ENCODE measurements at regions not wholly inside any gene's neighbourhood (a gene's known extent, or its start where the extent isn't known, plus 50 kb on each side); places are given as distances from the start of the nearest gene placed in this dataset.

- H3K27ac ChIP-seq = no peak overlapping the region
- H3K4me3 ChIP-seq = no peak overlapping the region
- no peaks in the 10 kb centered on the region for H3K9me3 ChIP-seq (ENCODE audit: low read depth)
- TF ChIP-seq CTCF (IDR thresholded peaks at IDR 0.05; ENCODE audit: low read depth, low read length) = no peak
- DNase-seq (ENCODE audit: low read depth in 1 of 2, low spot score in 1 of 2) = no peak
- H3K4me1 ChIP-seq (ENCODE audit: low read depth) = no peaks in the 10 kb centered on the region
- no peaks in the 10 kb centered on the region for H3K36me3 ChIP-seq
- H3K27me3 ChIP-seq = no peaks in the 10 kb centered on the region
Observed at GRCh38 chr4:77332696-77333270, 175.8 kb downstream of the CCNG2 start.

- Histone ChIP-seq H3K4me1 (ENCODE audit: low read depth) (no peaks in the 10 kb centered on the region), H3K27me3 (no peaks in the 10 kb centered on the region), H3K4me3 (no peak overlapping the region), H3K27ac (no peak overlapping the region), H3K9me3 (ENCODE audit: low read depth) (no peaks in the 10 kb centered on the region), H3K36me3 (no peaks in the 10 kb centered on the region)
- TF ChIP-seq CTCF (IDR thresholded peaks at IDR 0.05; ENCODE audit: low read depth, low read length) = no peak
- DNase-seq (ENCODE audit: low read depth in 1 of 2, low spot score in 1 of 2) = no peak
Observed at GRCh38 chr4:77336411-77337142, 179.6 kb downstream of the CCNG2 start.

DNA sequence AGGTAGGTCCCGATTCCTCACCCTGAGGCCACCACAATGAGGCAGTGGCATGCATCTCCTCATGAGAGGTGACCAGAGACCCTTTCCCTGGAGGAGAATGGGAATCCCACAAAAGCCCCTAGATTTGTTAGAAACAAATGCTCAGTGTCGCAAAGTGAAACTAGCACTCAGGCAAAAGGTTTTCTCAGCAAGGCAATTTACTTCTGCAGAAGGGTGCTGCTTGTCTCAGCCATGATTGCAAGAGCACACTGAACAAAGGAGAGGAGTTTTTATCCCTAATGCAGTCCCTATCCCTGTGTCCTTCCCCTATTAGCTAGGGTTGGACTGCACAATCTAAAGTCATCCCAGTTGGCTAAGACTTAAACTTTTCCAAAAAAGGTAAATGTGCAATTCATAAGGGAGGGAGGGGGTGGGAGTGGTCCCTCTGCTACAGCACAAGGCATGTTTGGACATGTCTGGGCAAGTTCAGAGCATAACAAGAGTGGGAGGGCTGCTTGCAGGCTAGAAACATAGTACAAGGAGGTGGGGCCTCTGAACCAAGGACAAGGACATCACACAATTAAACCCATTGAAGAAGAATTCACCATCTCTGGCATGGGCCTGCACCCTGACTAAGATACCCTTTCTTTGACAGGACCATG is 185.3 kb downstream of the CCNG2 start:
- Histone ChIP-seq H3K27me3 (no peaks in the 10 kb centered on the region), H3K9me3 (ENCODE audit: low read depth) (no peaks in the 10 kb centered on the region), H3K4me3 (no peak overlapping the region), H3K27ac (no peak overlapping the region), H3K36me3 (no peaks in the 10 kb centered on the region), H3K4me1 (ENCODE audit: low read depth) (no peaks in the 10 kb centered on the region)
- TF ChIP-seq CTCF (IDR thresholded peaks at IDR 0.05; ENCODE audit: low read depth, low read length) = no peak
- no peak for DNase-seq (ENCODE audit: low read depth in 1 of 2, low spot score in 1 of 2)

DNA sequence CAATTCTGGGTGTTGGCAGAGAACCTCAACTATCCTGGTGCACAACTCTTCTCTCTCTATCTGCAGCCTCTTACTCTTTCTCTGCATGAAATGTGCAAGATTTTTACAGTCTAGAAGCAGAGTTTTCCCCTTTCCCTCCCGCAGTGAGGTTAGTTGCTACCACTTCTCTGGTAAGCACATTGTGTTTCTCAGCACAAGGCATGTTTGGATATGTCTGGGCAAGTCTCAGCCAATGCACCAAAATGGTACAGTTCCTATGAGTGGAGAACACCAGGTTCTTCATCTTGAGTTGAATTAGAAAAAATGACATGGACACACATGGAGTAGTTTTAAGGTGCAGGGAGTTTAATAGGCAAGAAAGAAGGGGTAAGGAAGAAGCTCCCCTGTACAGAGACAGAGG is 187.0 kb downstream of the CCNG2 start:
- no peak overlapping the region for H3K27ac ChIP-seq

DNA sequence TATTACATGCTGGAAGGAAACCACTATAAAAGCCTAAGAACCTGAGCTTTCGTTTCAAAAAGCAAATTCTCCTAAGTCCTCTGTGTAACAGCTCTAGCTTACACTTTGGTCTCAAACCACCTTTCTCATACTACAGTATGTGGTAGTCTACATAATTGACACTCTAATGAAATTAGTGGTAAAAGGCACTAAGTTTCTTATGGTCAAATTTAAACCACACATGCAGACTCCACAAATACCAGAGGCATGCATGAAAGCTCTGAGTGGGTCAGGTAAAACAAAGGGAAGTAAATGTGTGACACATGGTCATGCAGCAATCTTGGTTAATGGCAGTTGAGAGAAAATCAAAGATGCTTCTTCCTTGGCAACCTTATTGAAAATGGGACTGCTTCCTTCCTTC is 187.8 kb downstream of the CCNG2 start:
- Histone ChIP-seq H3K4me1 (ENCODE audit: low read depth) (no peaks in the 10 kb centered on the region), H3K36me3 (no peaks in the 10 kb centered on the region), H3K27ac (no peak overlapping the region)

More for the DNA sequence above, 187.0 kb downstream of the CCNG2 start:
- Histone ChIP-seq H3K4me1 (ENCODE audit: low read depth) (no peaks in the 10 kb centered on the region), H3K4me3 (no peak overlapping the region), H3K9me3 (ENCODE audit: low read depth) (no peaks in the 10 kb centered on the region), H3K27me3 (no peaks in the 10 kb centered on the region), H3K36me3 (no peaks in the 10 kb centered on the region)
- no peak for DNase-seq (ENCODE audit: low read depth in 1 of 2, low spot score in 1 of 2)
- TF ChIP-seq CTCF (IDR thresholded peaks at IDR 0.05; ENCODE audit: low read depth, low read length) = no peak

More for the DNA sequence above, 187.8 kb downstream of the CCNG2 start:
- Histone ChIP-seq H3K9me3 (ENCODE audit: low read depth) (no peaks in the 10 kb centered on the region), H3K4me3 (no peak overlapping the region), H3K27me3 (no peaks in the 10 kb centered on the region)
- no peak for DNase-seq (ENCODE audit: low read depth in 1 of 2, low spot score in 1 of 2)
- no peak for TF ChIP-seq CTCF (IDR thresholded peaks at IDR 0.05; ENCODE audit: low read depth, low read length)
